HCT116 (cell line): ENCODE measurements at regions not wholly inside any gene's neighbourhood (a gene's known extent, or its start where the extent isn't known, plus 50 kb on each side); places are given as distances from the start of the nearest gene placed in this dataset.
A peak's percentile ranks its signal among the peaks of the same experiment; 100 is the strongest.

Experiments
- ATAC-seq: fragments of 200-7000 bp; cut with Tn5 transposase; 2 replicates; pipeline ENCODE4 v1.9.1; 2020; ENCODE audit warnings: mild to moderate bottlenecking, moderate library complexity
- BruUV-seq: library from RNA; stranded (reverse); fragments of 400-500 nt; replicated peaks from 2 replicates; lab custom pipeline; 2021; lab: Mats Ljungman, UMichigan
- CTCF ChIA-PET: fragments of 300-600 bp; sonication (Branson Sonifier 250); formaldehyde crosslinking; loops from one replicate; lab custom pipeline; 2021; ENCODE audit warnings: antibody characterized with exemption; lab: Charles Lee
- POLR2A ChIA-PET: fragments of 300-600, 350-600 bp; sonication (Branson Sonifier 250); formaldehyde crosslinking; loops from one replicate; lab custom pipeline; 2021; ENCODE audit warnings: antibody characterized with exemption; lab: Charles Lee
- RAD21 ChIA-PET, 2 experiments: fragments of 300-600 bp; sonication (Branson Sonifier 250); formaldehyde crosslinking; loops; one replicate each; lab custom pipeline; 2023; ENCODE audit warnings: low total read pairs in 2 of 2; ENCODE audit not compliant: uncharacterized antibody in 2 of 2, unreplicated experiment in 2 of 2, low non-redundant PET in 1 of 2; lab: Charles Lee
- DNase-seq: peaks from one replicate; pipeline ENCODE4 v3.0.0-alpha.2; 2010; ENCODE audit warnings: low read depth, low spot score
- H2AFZ ChIP-seq: fragments of 200-600 bp; shearing (Covaris generic), sonication (generic); 2 replicates; pipeline ENCODE4 v1.6.1; 2017; ENCODE audit warnings: low read depth, mixed run types, mixed read lengths, antibody characterized with exemption, low read length; ENCODE audit not compliant: poor library complexity, severe bottlenecking
- H3K27ac ChIP-seq: 2 replicates; pipeline ENCODE4 v1.5.1; 2012; ENCODE audit warnings: low read depth, low read length
- H3K27me3 ChIP-seq: fragments of 200-600 bp; sonication (generic); 2 replicates; pipeline ENCODE4 v1.6.1; 2016; ENCODE audit warnings: mixed run types, low read length, mixed read lengths; ENCODE audit not compliant: insufficient read depth
- H3K36me3 ChIP-seq, 2 experiments: fragments of 200-500 bp in 1 of 2; fragments of 200-600 bp in 1 of 2; sonication (Bioruptor generic) in 1 of 2; sonication (generic) in 1 of 2; 2 replicates each; pipeline versions ENCODE4 v1.5.1 to v1.6.1; 2014 to 2016; ENCODE audit warnings: low read length in 2 of 2, inconsistent platforms in 1 of 2, mixed read lengths in 1 of 2, mixed run types in 1 of 2; ENCODE audit not compliant: insufficient read depth in 2 of 2, control insufficient read depth in 1 of 2
- H3K4me1 ChIP-seq, 2 experiments: fragments of 200-600 bp in 1 of 2; sonication (generic) in 1 of 2; 2 replicates each; pipeline versions ENCODE4 v1.5.1 to v1.6.1; 2012 to 2017; ENCODE audit warnings: low read length in 2 of 2, inconsistent platforms in 1 of 2, mild to moderate bottlenecking in 1 of 2, mixed read lengths in 1 of 2, mixed run types in 1 of 2, moderate library complexity in 1 of 2; ENCODE audit not compliant: insufficient read depth in 2 of 2, control insufficient read depth in 1 of 2
- H3K4me2 ChIP-seq: fragments of 200-600 bp; sonication (generic); 2 replicates; pipeline ENCODE4 v1.6.1; 2017; ENCODE audit warnings: mixed run types, low read length, mixed read lengths
- H3K4me3 ChIP-seq, 2 experiments: fragments of 200-600 bp in 1 of 2; sonication (generic) in 1 of 2; replicated peaks in 1 of 2; 2 replicates each; pipeline ENCODE4 v1.5.1; 2011 to 2016; ENCODE audit warnings: low read length in 2 of 2, control low read depth in 1 of 2, low read depth in 1 of 2, mild to moderate bottlenecking in 1 of 2, mixed read lengths in 1 of 2, mixed run types in 1 of 2
- H3K79me2 ChIP-seq: fragments of 200-600 bp; sonication (generic); 2 replicates; pipeline ENCODE4 v1.6.1; 2017; ENCODE audit warnings: mild to moderate bottlenecking, mixed run types, low read length, moderate library complexity, mixed read lengths; ENCODE audit not compliant: insufficient read depth
- H3K9ac ChIP-seq: fragments of 200-600 bp; sonication (generic); 2 replicates; pipeline ENCODE4 v1.6.1; 2016; ENCODE audit warnings: low read length, mixed read lengths
- H3K9me2 ChIP-seq: fragments of 200-600 bp; sonication (generic), shearing (Covaris generic); 2 replicates; pipeline ENCODE4 v1.6.1; 2017; ENCODE audit warnings: mixed run types, mild to moderate bottlenecking, moderate library complexity; ENCODE audit not compliant: insufficient read depth
- H3K9me3 ChIP-seq, 2 experiments: fragments of 200-500 bp in 1 of 2; fragments of 200-600 bp in 1 of 2; sonication (Bioruptor generic) in 1 of 2; sonication (generic) in 1 of 2; 2 replicates each; pipeline ENCODE4 v1.6.1; 2014 to 2017; ENCODE audit warnings: low read length in 2 of 2, mixed read lengths in 2 of 2, inconsistent platforms in 1 of 2, low read depth in 1 of 2, mild to moderate bottlenecking in 1 of 2, mixed run types in 1 of 2, moderate library complexity in 1 of 2; ENCODE audit not compliant: control insufficient read depth in 1 of 2, insufficient read depth in 1 of 2
- H4K20me1 ChIP-seq: fragments of 200-600 bp; sonication (generic), shearing (Covaris generic); 2 replicates; pipeline ENCODE4 v1.6.1; 2017; ENCODE audit warnings: mixed run types, mild to moderate bottlenecking, moderate library complexity; ENCODE audit not compliant: insufficient read depth
- CEBPB ChIP-seq: IDR thresholded peaks from 2 replicates; pipeline ENCODE4 v1.6.1; 2012; ENCODE audit warnings: low read depth
- CTCF ChIP-seq, 3 experiments: fragments of 200-600 bp in 1 of 3; sonication (generic) in 1 of 3; IDR thresholded peaks in 2 of 3; conservative IDR thresholded peaks in 1 of 3; 2 replicates each; pipeline ENCODE4 v1.5.1; 2012 to 2017; ENCODE audit warnings: low read depth in 2 of 3, low read length in 2 of 3, antibody characterized with exemption in 1 of 3, borderline replicate concordance in 1 of 3, control low read depth in 1 of 3, mild to moderate bottlenecking in 1 of 3, mixed read lengths in 1 of 3, mixed run types in 1 of 3, moderate library complexity in 1 of 3; ENCODE audit not compliant: insufficient read depth in 1 of 3
- EGR1 ChIP-seq: IDR thresholded peaks from 2 replicates; pipeline ENCODE4 v1.6.1; 2012; ENCODE audit warnings: low read depth
- EZH2 ChIP-seq: fragments of 200-600 bp; sonication (generic); IDR thresholded peaks from 2 replicates; pipeline ENCODE4 v1.6.1; 2017; ENCODE audit warnings: antibody characterized with exemption, mixed run types
- EZH2phosphoT487 ChIP-seq: fragments of 200-600 bp; IDR thresholded peaks from 2 replicates; pipeline ENCODE4 v1.6.1; 2018; ENCODE audit warnings: antibody characterized with exemption, borderline replicate concordance
- JUND ChIP-seq: IDR thresholded peaks from 2 replicates; pipeline ENCODE4 v1.6.1; 2012
- MAX ChIP-seq: IDR thresholded peaks from 2 replicates; pipeline ENCODE4 v1.6.1; 2012
- POLR2AphosphoS5 ChIP-seq: IDR thresholded peaks from 2 replicates; pipeline ENCODE4 v1.6.1; 2011; ENCODE audit warnings: mild to moderate bottlenecking, low read depth, low read length, moderate library complexity
- SRF ChIP-seq: IDR thresholded peaks from 2 replicates; pipeline ENCODE4 v1.6.1; 2012; ENCODE audit warnings: low read depth
- YY1 ChIP-seq: IDR thresholded peaks from 2 replicates; pipeline ENCODE4 v1.6.1; 2011; ENCODE audit warnings: low read length, low read depth, moderate library complexity, mild to moderate bottlenecking; ENCODE audit not compliant: insufficient replicate concordance; ENCODE audit errors: extremely low read depth
- ZBTB33 ChIP-seq: IDR thresholded peaks from 2 replicates; pipeline ENCODE4 v1.6.1; 2011; ENCODE audit warnings: mild to moderate bottlenecking, low read length, moderate library complexity; ENCODE audit not compliant: insufficient replicate concordance; ENCODE audit errors: extremely low read depth
- intact Hi-C: fragments of 100-400 bp; cut with micrococcal nuclease; formaldehyde crosslinking; loops from 2 replicates; pipeline ENCODE4 v1.10.0; 2022

- no peak overlapping the region for H3K27ac ChIP-seq
- no peaks in the 10 kb centered on the region for H3K79me2 ChIP-seq
- no peaks in the 10 kb centered on the region for H3K9me3 ChIP-seq
- H3K4me1 ChIP-seq = no peaks in the 10 kb centered on the region
- ChIA-PET RAD21 (no interaction called here), CTCF (no interaction called here), POLR2A (no interaction called here)
- H4K20me1 ChIP-seq = no peaks in the 10 kb centered on the region
- no peak overlapping the region for H3K4me3 ChIP-seq
- ATAC-seq (0 out of 2 replicates have a peak, but pooled peaks have one; percentile 25), DNase-seq (no peak)
- no peaks in the 10 kb centered on the region for H3K36me3 ChIP-seq
- H2AFZ ChIP-seq = no peak overlapping the region
- no TSS peak for BruUV-seq
- intact Hi-C loops = no loop called here
- H3K9me2 ChIP-seq = no peaks in the 10 kb centered on the region
- no peak overlapping the region for H3K9ac ChIP-seq
- TF ChIP-seq JUND (no peak), MAX (no peak), EZH2 (no peak), ZBTB33 (no peak), CTCF (IDR thresholded peaks at IDR 0.05 in 2 of 3, conservative IDR thresholded peaks at IDR 0.05 in 1 of 3; ENCODE audit: borderline replicate concordance in 1 of 3, insufficient read depth in 1 of 3, low read depth in 2 of 3, low read length in 2 of 3) (no peak), EZH2phosphoT487 (no peak), CEBPB (no peak), YY1 (no peak), POLR2AphosphoS5 (no peak), SRF (no peak), EGR1 (no peak)
- no peak overlapping the region for H3K4me2 ChIP-seq
- no peaks in the 10 kb centered on the region for H3K27me3 ChIP-seq
Observed at GRCh38 chr4:18815081-18815778, 793.7 kb upstream of the LCORL start.
